SK-N-SH (cell line): ENCODE measurements at regions not wholly inside any gene's neighbourhood (a gene's known extent, or its start where the extent isn't known, plus 50 kb on each side); places are given as distances from the start of the nearest gene placed in this dataset.

Experiments
- CTCF ChIA-PET: fragments of 300-600, 350-600 bp; formaldehyde crosslinking; extraction: SDS; loops from one replicate; lab custom pipeline; 2021; lab: Yijun Ruan, JAX
- POLR2A ChIA-PET: fragments of 350-600 bp; sonication (Branson Sonifier 250); formaldehyde crosslinking; extraction: SDS; loops from one replicate; lab custom pipeline; 2020; ENCODE audit warnings: antibody characterized with exemption, inconsistent platforms; lab: Yijun Ruan, JAX
- DNase-seq: peaks from one replicate; pipeline ENCODE4 v3.0.0; 2012
- H2AFZ ChIP-seq: fragments of 200-600 bp; sonication (generic); 2 replicates; pipeline ENCODE4 v1.8.1; 2016; ENCODE audit warnings: antibody characterized with exemption, mild to moderate bottlenecking, low read depth
- H3F3A ChIP-seq: fragments of 200-600 bp; sonication (generic); replicated peaks from 2 replicates; pipeline ENCODE3; 2016; ENCODE audit warnings: antibody characterized with exemption, mild to moderate bottlenecking; ENCODE audit not compliant: insufficient read depth
- H3K27ac ChIP-seq, 2 experiments: fragments of 200-500 bp in 1 of 2; fragments of 200-600 bp in 1 of 2; sonication (Bioruptor generic) in 1 of 2; sonication (generic), shearing (Covaris generic) in 1 of 2; 2 replicates each; pipeline versions ENCODE4 v1.5.1 to v1.6.1; 2014 to 2016; ENCODE audit warnings: low read depth in 2 of 2, inconsistent platforms in 1 of 2, low read length in 1 of 2, mild to moderate bottlenecking in 1 of 2, mixed read lengths in 1 of 2
- H3K27me3 ChIP-seq: fragments of 200-600 bp; sonication (generic), shearing (Covaris generic); 2 replicates; pipeline ENCODE4 v1.6.1; 2016; ENCODE audit warnings: mixed run types; ENCODE audit not compliant: insufficient read depth
- H3K36me3 ChIP-seq, 2 experiments: fragments of 200-500 bp in 1 of 2; fragments of 200-600 bp in 1 of 2; sonication (Bioruptor generic) in 1 of 2; sonication (generic) in 1 of 2; replicated peaks in 1 of 2; 2 replicates each; pipeline versions ENCODE3 to v1.5.1; 2014 to 2016; ENCODE audit warnings: low read length in 1 of 2, mild to moderate bottlenecking in 1 of 2; ENCODE audit not compliant: insufficient read depth in 2 of 2, control insufficient read depth in 1 of 2
- H3K4me1 ChIP-seq, 2 experiments: fragments of 200-500 bp in 1 of 2; fragments of 200-600 bp in 1 of 2; sonication (Bioruptor generic) in 1 of 2; sonication (generic), shearing (Covaris generic) in 1 of 2; 2 replicates each; pipeline versions ENCODE4 v1.5.1 to v1.6.1; 2014 to 2016; ENCODE audit warnings: low read depth in 1 of 2, low read length in 1 of 2, mixed run types in 1 of 2; ENCODE audit not compliant: insufficient read depth in 2 of 2, control insufficient read depth in 1 of 2
- H3K4me2 ChIP-seq: fragments of 200-600 bp; sonication (generic), shearing (Covaris generic); 2 replicates; pipeline ENCODE4 v1.6.1; 2017; ENCODE audit warnings: mixed run types
- H3K4me3 ChIP-seq, 2 experiments: fragments of 200-500 bp in 1 of 2; fragments of 200-600 bp in 1 of 2; sonication (Bioruptor generic) in 1 of 2; sonication (generic), shearing (Covaris generic) in 1 of 2; 2 replicates each; pipeline versions ENCODE4 v1.5.1 to v1.8.1; 2014 to 2016; ENCODE audit warnings: low read depth in 2 of 2, inconsistent platforms in 1 of 2, low read length in 1 of 2, mild to moderate bottlenecking in 1 of 2, mixed read lengths in 1 of 2, moderate library complexity in 1 of 2
- H3K79me2 ChIP-seq: fragments of 200-600 bp; sonication (generic); 2 replicates; pipeline ENCODE4 v1.8.1; 2017; ENCODE audit warnings: mild to moderate bottlenecking; ENCODE audit not compliant: insufficient read depth
- H3K9ac ChIP-seq: fragments of 200-600 bp; sonication (generic); 2 replicates; pipeline ENCODE4 v1.6.1; 2017; ENCODE audit warnings: mixed run types
- H3K9me2 ChIP-seq: fragments of 200-600 bp; sonication (generic); 2 replicates; pipeline ENCODE4 v1.6.1; 2017; ENCODE audit warnings: mixed run types
- H3K9me3 ChIP-seq: fragments of 200-600 bp; sonication (generic); 2 replicates; pipeline ENCODE4 v1.6.1; 2017; ENCODE audit warnings: mixed run types, mild to moderate bottlenecking, moderate library complexity
- H4K20me1 ChIP-seq: fragments of 200-600 bp; sonication (generic); 2 replicates; pipeline ENCODE4 v1.6.1; 2017; ENCODE audit warnings: mild to moderate bottlenecking, mixed run types; ENCODE audit not compliant: insufficient read depth
- CTCF ChIP-seq: fragments of 200-600 bp; sonication (generic); IDR thresholded peaks from 2 replicates; pipeline ENCODE4 v1.6.1; 2017; ENCODE audit warnings: antibody characterized with exemption, mild to moderate bottlenecking, moderate library complexity
- EZH2phosphoT487 ChIP-seq: fragments of 200-600 bp; sonication (generic); IDR thresholded peaks from 2 replicates; pipeline ENCODE4 v1.6.1; 2017; ENCODE audit warnings: low read depth, mixed run types, mild to moderate bottlenecking, antibody characterized with exemption, moderate library complexity, borderline replicate concordance
- GABPA ChIP-seq: IDR thresholded peaks from 2 replicates; pipeline ENCODE4 v1.4.0; 2012; ENCODE audit warnings: low read depth, mild to moderate bottlenecking
- GATA2 ChIP-seq: sonication (generic); formaldehyde crosslinking; IDR thresholded peaks from 2 replicates; pipeline ENCODE4 v1.5.0; 2020; ENCODE audit warnings: mild to moderate bottlenecking, missing genetic modification reagents
- JUND ChIP-seq: IDR thresholded peaks from 2 replicates; pipeline ENCODE4 v1.4.0; 2012
- NFIC ChIP-seq: IDR thresholded peaks from 2 replicates; pipeline ENCODE4 v1.4.0; 2012; ENCODE audit warnings: borderline replicate concordance
- POLR2AphosphoS5 ChIP-seq: IDR thresholded peaks from 2 replicates; pipeline ENCODE4 v1.6.1; 2012; ENCODE audit warnings: low read depth, low read length
- RAD21 ChIP-seq: IDR thresholded peaks from 2 replicates; pipeline ENCODE4 v1.6.1; 2012; ENCODE audit warnings: mild to moderate bottlenecking, low read length
- RFX5 ChIP-seq: IDR thresholded peaks from 2 replicates; pipeline ENCODE4 v1.6.1; 2012; ENCODE audit warnings: mild to moderate bottlenecking, improper control_type of control experiment, low read length
- RXRA ChIP-seq: IDR thresholded peaks from 2 replicates; pipeline ENCODE4 v1.4.0; 2012; ENCODE audit warnings: low read depth, mild to moderate bottlenecking, borderline replicate concordance
- SIN3A ChIP-seq: IDR thresholded peaks from 2 replicates; pipeline ENCODE4 v1.6.1; 2012; ENCODE audit warnings: low read depth, mild to moderate bottlenecking, low read length, moderate library complexity, borderline replicate concordance
- SMC3 ChIP-seq: IDR thresholded peaks from 2 replicates; pipeline ENCODE4 v1.6.1; 2012; ENCODE audit warnings: low read depth, low read length, improper control_type of control experiment
- TAF1 ChIP-seq: IDR thresholded peaks from 2 replicates; pipeline ENCODE4 v1.6.1; 2012; ENCODE audit warnings: low read depth, mild to moderate bottlenecking, low read length, moderate library complexity, borderline replicate concordance
- TCF12 ChIP-seq: IDR thresholded peaks from 2 replicates; pipeline ENCODE4 v1.4.0; 2012
- USF2 ChIP-seq: fragments of 150-350 bp; IDR thresholded peaks from 2 replicates; pipeline ENCODE4 v1.6.1; 2017; ENCODE audit warnings: antibody characterized with exemption, low read length, low read depth, borderline replicate concordance
- ZBTB33 ChIP-seq: IDR thresholded peaks from 2 replicates; pipeline ENCODE4 v1.4.0; 2012; ENCODE audit warnings: low read depth, borderline replicate concordance
- WGBS: methylation state at CpG from one replicate; pipeline ENCODE4 v1.1.6; 2017; ENCODE audit warnings: low lambda C conversion rate; 5-methylcytosine and 5-hydroxymethylcytosine counted together
- TF ChIP-seq, protein P1 (sequence below): IDR thresholded peaks from 2 replicates; pipeline ENCODE4 v1.4.0; 2012; ENCODE audit warnings: low read depth
- TF ChIP-seq, protein P2 (sequence below): IDR thresholded peaks from 2 replicates; pipeline ENCODE4; 2012

DNA sequence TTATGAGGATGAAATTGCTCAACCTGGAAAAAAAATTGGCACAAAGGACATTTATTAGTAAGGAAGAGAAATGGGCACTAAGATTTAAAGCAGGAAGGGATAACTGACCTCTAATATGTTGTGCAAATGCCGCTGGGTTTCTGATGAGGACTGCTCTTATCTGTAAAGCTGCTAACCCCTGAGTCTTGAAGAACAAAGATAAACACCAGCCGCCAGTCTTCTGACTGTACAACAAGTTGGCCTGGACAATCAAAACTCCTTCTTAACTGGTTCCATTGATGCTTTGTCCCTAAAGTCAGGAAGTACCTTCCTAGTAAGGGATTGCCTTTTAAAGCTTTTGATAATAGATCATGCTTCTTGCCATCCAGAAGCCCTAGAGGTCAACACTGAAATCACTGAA lies 301.8 kb downstream of the TRIB2 start:
- H3K4me1 ChIP-seq, result peaks cover 0 to 40% of the 10 kb centered on the region in 2 experiments; a peak in 2 of 4 replicates
- ChIA-PET POLR2A (no interaction called here), CTCF (interaction anchor here (5.6 kb wide), 1 partner anchor 11 kb away, joined by 54 read pairs; no protein-coding TSS in a partner anchor)
- H3K36me3 ChIP-seq, result no peaks in the 10 kb centered on the region
- no peaks in the 10 kb centered on the region for H4K20me1 ChIP-seq
- no peak overlapping the region for H3K9ac ChIP-seq
- H3K27me3 ChIP-seq, result peaks cover 5% of the 10 kb centered on the region
- H3K4me3 ChIP-seq, result no peak overlapping the region
- no peaks in the 10 kb centered on the region for H3K9me3 ChIP-seq
- WGBS, result 74% methylated on average over 2 of the region's 2 CpGs
- no peak overlapping the region for H3K27ac ChIP-seq
- no peaks in the 10 kb centered on the region for H3K79me2 ChIP-seq
- no peaks in the 10 kb centered on the region for H3F3A ChIP-seq
- H3K4me2 ChIP-seq, result no peak overlapping the region
- no peak for DNase-seq
- H2AFZ ChIP-seq, result no peak overlapping the region
- TF ChIP-seq ZBTB33 (no peak), RAD21 (no peak), GABPA (no peak), USF2 (no peak)
- TF ChIP-seq, protein P1, sequence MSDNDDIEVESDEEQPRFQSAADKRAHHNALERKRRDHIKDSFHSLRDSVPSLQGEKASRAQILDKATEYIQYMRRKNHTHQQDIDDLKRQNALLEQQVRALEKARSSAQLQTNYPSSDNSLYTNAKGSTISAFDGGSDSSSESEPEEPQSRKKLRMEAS, result no peak
- H3K9me2 ChIP-seq, result no peaks in the 10 kb centered on the region

- H3K4me3 ChIP-seq, result no peak overlapping the region
- no peak for DNase-seq
- no peaks in the 10 kb centered on the region for H4K20me1 ChIP-seq
- TF ChIP-seq TAF1 (no peak), RXRA (no peak), CTCF (no peak), EZH2phosphoT487 (no peak), POLR2AphosphoS5 (no peak), GATA2 (CRISPR knock-in tag) (no peak), NFIC (no peak), SIN3A (no peak), TCF12 (no peak), RFX5 (no peak), JUND (no peak), SMC3 (no peak)
- TF ChIP-seq, protein P2, sequence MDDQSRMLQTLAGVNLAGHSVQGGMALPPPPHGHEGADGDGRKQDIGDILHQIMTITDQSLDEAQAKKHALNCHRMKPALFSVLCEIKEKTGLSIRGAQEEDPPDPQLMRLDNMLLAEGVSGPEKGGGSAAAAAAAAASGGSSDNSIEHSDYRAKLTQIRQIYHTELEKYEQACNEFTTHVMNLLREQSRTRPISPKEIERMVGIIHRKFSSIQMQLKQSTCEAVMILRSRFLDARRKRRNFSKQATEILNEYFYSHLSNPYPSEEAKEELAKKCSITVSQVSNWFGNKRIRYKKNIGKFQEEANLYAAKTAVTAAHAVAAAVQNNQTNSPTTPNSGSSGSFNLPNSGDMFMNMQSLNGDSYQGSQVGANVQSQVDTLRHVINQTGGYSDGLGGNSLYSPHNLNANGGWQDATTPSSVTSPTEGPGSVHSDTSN, result no peak
- TF ChIP-seq, protein P1, result no peak
- TF ChIP-seq, all 33 proteins: peak for 0
- Histone ChIP-seq H3K27ac (no peak overlapping the region), H3K9ac (no peak overlapping the region), H3K4me1 (peaks cover 0 to 33% of the 10 kb centered on the region in 2 experiments; a peak in 2 of 4 replicates), H3F3A (no peaks in the 10 kb centered on the region), H3K4me2 (no peak overlapping the region), H2AFZ (no peak overlapping the region), H3K9me2 (no peaks in the 10 kb centered on the region), H3K27me3 (peaks cover 5% of the 10 kb centered on the region), H3K36me3 (no peaks in the 10 kb centered on the region), H3K79me2 (no peaks in the 10 kb centered on the region), H3K9me3 (no peaks in the 10 kb centered on the region)
- CTCF ChIA-PET, result interaction anchor here (0.8 to 6.6 kb wide), 5 partner anchors 12 to 1190 kb away, joined by 3 to 58 read pairs (median 4); partner anchors contain the start of gene TRIB2
- 86% methylated on average over 3 of the region's 3 CpGs for WGBS
- POLR2A ChIA-PET, result no interaction called here
Measured at GRCh38 chr2:13019781-13020180, 303.0 kb downstream of the TRIB2 start.
